CD8-positive, alpha-beta memory T cell (primary cell): ENCODE measurements at regions not wholly inside any gene's neighbourhood (a gene's known extent, or its start where the extent isn't known, plus 50 kb on each side); places are given as distances from the start of the nearest gene placed in this dataset.
"Not testable (repeated sequence)": the region's sequence is repeated elsewhere in the genome, so short reads cannot be mapped to it uniquely, and the experiment has no call there.

Source experiments
- CTCF ChIA-PET: fragments of 350-600 bp; sonication (Branson Sonifier 250); formaldehyde crosslinking; loops from one replicate; lab custom pipeline; 2021; ENCODE audit warnings: antibody characterized with exemption; lab: Charles Lee
- POLR2A ChIA-PET: fragments of 350-600 bp; sonication (Branson Sonifier 250); formaldehyde crosslinking; loops from one replicate; lab custom pipeline; 2021; ENCODE audit warnings: antibody characterized with exemption; lab: Charles Lee
- DNase-seq, 5 donors: peaks; one replicate each; pipeline versions ENCODE4 v3.0.0 to v3.0.0-alpha.2; 2020 to 2022; ENCODE audit warnings: mixed read lengths in 1 of 5
- H3K27ac ChIP-seq: one replicate; pipeline ENCODE4 v1.7.0; 2013; ENCODE audit warnings: low read depth, mild to moderate bottlenecking, low read length, moderate library complexity
- H3K27me3 ChIP-seq: 2 replicates; pipeline ENCODE4 v1.7.0; 2013; ENCODE audit warnings: low read length, mild to moderate bottlenecking; ENCODE audit not compliant: insufficient read depth, poor library complexity, severe bottlenecking
- H3K36me3 ChIP-seq: 2 replicates; pipeline ENCODE4 v1.7.0; 2013; ENCODE audit warnings: mild to moderate bottlenecking, low read length, moderate library complexity; ENCODE audit not compliant: insufficient read depth
- H3K4me1 ChIP-seq: 2 replicates; pipeline ENCODE4 v1.7.0; 2013; ENCODE audit warnings: mild to moderate bottlenecking, low read length, moderate library complexity; ENCODE audit not compliant: insufficient read depth
- H3K4me3 ChIP-seq: 2 replicates; pipeline ENCODE4 v1.7.0; 2013; ENCODE audit warnings: mild to moderate bottlenecking, low read length
- H3K9me3 ChIP-seq: 2 replicates; pipeline ENCODE4 v1.7.0; 2013; ENCODE audit warnings: mild to moderate bottlenecking, low read length
- H3K27ac Mint-ChIP-seq, 8 donors: one replicate each; pipeline ENCODE4 v1.8.0; 2020 to 2021; ENCODE audit warnings: mixed read lengths in 8 of 8, mild to moderate bottlenecking in 6 of 8, inconsistent platforms in 3 of 8, moderate library complexity in 3 of 8
- H3K27me3 Mint-ChIP-seq, 2 donors: one replicate each; pipeline ENCODE4 v1.8.0; 2020 to 2021; ENCODE audit warnings: mixed read lengths in 2 of 2, mild to moderate bottlenecking in 1 of 2, moderate library complexity in 1 of 2
- H3K36me3 Mint-ChIP-seq, 3 donors: one replicate each; pipeline ENCODE4 v1.8.0; 2020 to 2021; ENCODE audit warnings: mixed read lengths in 3 of 3, inconsistent platforms in 1 of 3, mild to moderate bottlenecking in 1 of 3
- H3K4me1 Mint-ChIP-seq, 3 donors: one replicate each; pipeline ENCODE4 v1.8.0; 2020 to 2021; ENCODE audit warnings: mixed read lengths in 3 of 3, inconsistent platforms in 1 of 3, mild to moderate bottlenecking in 1 of 3
- H3K4me3 Mint-ChIP-seq, 7 donors: one replicate each; pipeline ENCODE4 v1.8.0; 2020 to 2021; ENCODE audit warnings: mixed read lengths in 7 of 7, mild to moderate bottlenecking in 6 of 7, moderate library complexity in 4 of 7, inconsistent platforms in 2 of 7
- H3K9me3 Mint-ChIP-seq, 5 donors: one replicate each; pipeline ENCODE4 v1.8.0; 2020 to 2022; ENCODE audit warnings: mixed read lengths in 5 of 5, mild to moderate bottlenecking in 3 of 5, moderate library complexity in 2 of 5, inconsistent platforms in 1 of 5

DNA sequence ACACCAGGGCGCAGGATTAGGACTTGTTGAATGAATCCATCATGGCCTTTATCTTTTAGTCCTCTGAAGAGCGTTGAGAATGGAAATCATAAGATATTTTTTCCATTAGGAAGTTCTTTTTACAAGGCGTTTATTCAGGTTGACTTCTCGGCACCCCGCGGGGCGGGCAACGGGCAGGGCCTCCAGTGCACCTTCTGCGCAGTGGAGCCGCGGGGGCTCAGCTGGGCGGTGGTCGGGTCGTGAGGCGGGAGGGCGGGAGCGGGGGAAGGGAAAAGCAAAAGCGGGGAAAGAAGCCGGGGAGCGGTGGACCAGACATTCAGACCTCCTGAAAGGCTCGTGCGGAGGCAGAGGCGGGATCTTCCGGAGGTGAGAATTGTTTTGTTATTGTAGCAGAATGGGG, 258.3 kb upstream of the NOTCH2NLA start:
- H3K36me3 Mint-ChIP-seq, H3K36me3 ChIP-seq, H3K4me3 ChIP-seq, H3K4me1 ChIP-seq, H3K27me3 ChIP-seq, H3K4me1 Mint-ChIP-seq, DNase-seq, H3K9me3 Mint-ChIP-seq, H3K27ac Mint-ChIP-seq, H3K4me3 Mint-ChIP-seq, H3K27ac ChIP-seq, H3K27me3 Mint-ChIP-seq, H3K9me3 ChIP-seq, POLR2A ChIA-PET, CTCF ChIA-PET: not testable (repeated sequence)

DNA sequence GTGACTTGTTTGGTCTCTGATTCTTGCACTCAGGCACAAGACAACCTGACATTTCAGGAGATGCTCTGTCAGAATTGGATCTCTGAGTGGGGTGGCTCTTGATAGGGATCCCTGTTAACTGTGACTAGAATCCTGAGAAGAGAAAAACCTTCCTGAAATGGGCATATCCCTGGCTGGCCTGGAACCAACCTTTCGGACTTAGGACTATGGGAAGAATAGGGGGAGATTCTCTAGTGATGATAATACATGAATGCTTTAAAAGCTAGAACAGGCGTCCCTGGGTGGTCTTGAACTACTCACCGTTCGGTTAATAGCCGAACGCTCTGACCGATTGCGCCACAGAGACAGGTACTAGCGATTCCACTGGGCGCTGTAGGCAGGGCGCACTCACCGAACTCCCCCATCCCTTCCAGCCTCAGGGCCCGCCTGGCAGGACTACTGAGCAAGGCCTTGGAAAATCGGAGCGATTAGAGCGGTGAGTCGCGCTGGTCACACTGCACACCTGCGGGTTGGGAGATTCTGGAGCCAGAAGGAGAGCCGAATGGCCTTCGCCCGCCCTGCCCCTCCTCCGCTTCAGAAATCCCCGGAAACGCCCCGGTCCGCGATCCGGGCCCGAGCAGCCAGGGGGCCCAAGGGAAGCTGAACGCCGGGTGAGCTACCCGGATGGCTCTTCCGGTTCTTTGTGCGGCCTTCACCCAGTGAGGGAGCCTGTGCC, 257.6 kb upstream of the NOTCH2NLA start:
- H3K36me3 Mint-ChIP-seq, POLR2A ChIA-PET, H3K4me1 ChIP-seq, H3K4me1 Mint-ChIP-seq, H3K27me3 Mint-ChIP-seq, DNase-seq, CTCF ChIA-PET, H3K27me3 ChIP-seq, H3K9me3 Mint-ChIP-seq, H3K27ac ChIP-seq, H3K27ac Mint-ChIP-seq, H3K9me3 ChIP-seq, H3K4me3 ChIP-seq, H3K4me3 Mint-ChIP-seq, H3K36me3 ChIP-seq: not testable (repeated sequence)

DNA sequence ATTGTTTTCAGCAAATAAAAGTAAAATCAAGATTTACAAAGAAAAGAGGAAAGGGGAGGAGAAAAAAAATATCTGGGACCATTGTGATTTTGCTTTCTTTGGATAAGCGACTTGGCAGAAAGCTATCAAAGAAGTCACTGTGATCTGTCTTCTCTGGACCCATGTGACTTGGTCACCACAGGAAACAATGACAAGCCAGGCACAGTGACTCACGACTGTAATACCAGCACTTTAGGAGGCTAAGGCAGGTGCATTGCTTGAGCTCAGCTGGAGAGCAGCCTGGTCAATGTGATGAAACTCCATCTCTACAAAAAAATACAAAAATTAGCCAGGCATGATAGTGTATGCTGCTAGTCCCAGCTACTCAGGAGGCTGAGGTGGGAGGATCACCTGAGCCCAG, 255.4 kb upstream of the NOTCH2NLA start:
- POLR2A ChIA-PET, H3K4me1 ChIP-seq, H3K4me3 ChIP-seq, H3K36me3 ChIP-seq, H3K9me3 ChIP-seq, H3K27ac ChIP-seq, DNase-seq, CTCF ChIA-PET, H3K4me3 Mint-ChIP-seq, H3K27me3 ChIP-seq, H3K36me3 Mint-ChIP-seq, H3K27me3 Mint-ChIP-seq, H3K9me3 Mint-ChIP-seq, H3K4me1 Mint-ChIP-seq, H3K27ac Mint-ChIP-seq: not testable (repeated sequence)

DNA sequence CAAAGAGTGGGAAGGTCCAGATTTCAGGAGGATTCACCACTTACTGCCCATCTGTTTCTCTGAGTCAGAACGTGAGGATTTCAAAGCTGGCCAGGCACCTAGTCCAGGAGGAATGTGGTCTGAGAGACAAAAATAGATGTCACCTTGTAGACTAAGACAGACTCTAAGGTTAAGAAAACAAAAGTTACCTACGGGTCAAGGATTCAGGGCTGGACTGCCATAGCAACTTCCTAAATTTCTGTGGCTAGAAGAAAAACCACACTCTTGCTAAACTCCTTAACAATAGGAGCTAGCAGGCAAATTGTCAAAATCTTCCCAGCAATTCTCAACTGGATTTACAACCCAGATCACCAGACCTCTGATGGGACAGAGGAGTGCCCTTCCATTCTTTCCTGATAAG, 250.4 kb upstream of the NOTCH2NLA start:
- not testable (repeated sequence) for H3K36me3 Mint-ChIP-seq, H3K4me1 Mint-ChIP-seq

DNA sequence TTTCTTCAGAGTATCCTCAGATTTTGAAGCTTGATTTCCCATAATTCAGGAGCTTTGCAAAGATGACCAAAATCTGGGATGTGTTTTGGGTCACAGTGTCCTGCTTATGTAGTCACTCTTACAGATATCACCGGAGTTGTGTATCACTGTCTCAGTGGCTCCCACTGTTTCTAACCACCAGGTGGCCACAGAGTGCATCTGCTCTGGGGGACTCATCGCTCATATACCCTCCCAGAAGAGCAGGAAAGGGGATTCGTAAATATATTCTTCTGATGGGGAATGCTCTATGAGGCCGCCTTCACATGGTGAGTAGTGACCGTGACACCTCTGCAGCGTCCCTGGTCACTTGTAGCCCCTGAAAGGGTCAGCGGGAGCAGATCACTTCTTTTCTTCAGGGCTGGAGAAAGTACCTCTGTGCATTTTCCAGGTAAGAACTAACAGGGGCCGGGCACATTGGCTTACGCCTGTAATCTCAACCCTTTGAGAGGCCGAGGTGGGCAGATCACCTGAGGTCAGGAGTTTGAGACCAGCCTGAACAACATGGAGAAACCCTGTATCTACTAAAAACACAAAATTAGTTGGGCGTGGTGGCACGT, 249.4 kb upstream of the NOTCH2NLA start:
- H3K27me3 Mint-ChIP-seq, H3K9me3 ChIP-seq, H3K9me3 Mint-ChIP-seq, CTCF ChIA-PET, H3K4me3 Mint-ChIP-seq, H3K4me1 Mint-ChIP-seq, H3K4me1 ChIP-seq, H3K36me3 Mint-ChIP-seq, H3K27me3 ChIP-seq, POLR2A ChIA-PET, H3K27ac ChIP-seq, H3K36me3 ChIP-seq, H3K4me3 ChIP-seq: not testable (repeated sequence)
- H3K27ac Mint-ChIP-seq: peak overlapping the region in 1 of 8 donors; percentile 6
- peak in 2 of 5 donors; percentile 28 to 45 for DNase-seq

More for the DNA sequence above, 250.4 kb upstream of the NOTCH2NLA start:
- CTCF ChIA-PET, H3K4me3 Mint-ChIP-seq, POLR2A ChIA-PET, H3K9me3 ChIP-seq, H3K36me3 ChIP-seq, H3K9me3 Mint-ChIP-seq, H3K4me3 ChIP-seq, H3K4me1 ChIP-seq, H3K27me3 Mint-ChIP-seq, H3K27me3 ChIP-seq, DNase-seq, H3K27ac ChIP-seq, H3K27ac Mint-ChIP-seq: not testable (repeated sequence)

DNA sequence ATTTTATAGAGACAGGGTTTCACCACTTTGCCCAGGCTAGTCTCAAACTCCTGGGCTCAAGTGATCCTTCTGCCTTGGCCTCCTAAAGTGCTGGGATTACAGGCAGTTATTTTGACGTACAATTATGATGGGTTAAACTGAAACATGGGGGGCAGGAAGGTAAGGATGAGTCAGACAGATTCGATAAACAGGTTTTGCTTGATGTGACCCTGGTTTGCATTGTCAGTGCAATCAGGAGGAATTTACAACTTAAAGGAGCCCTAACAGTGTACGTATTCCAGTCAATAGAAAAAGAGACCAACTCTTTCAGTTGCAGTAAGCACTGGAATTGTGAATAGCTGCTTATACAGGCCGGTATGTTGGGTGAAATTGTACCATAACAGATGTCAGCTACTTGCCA, 246.3 kb upstream of the NOTCH2NLA start:
- H3K4me3 ChIP-seq, H3K27ac Mint-ChIP-seq, H3K27ac ChIP-seq, H3K9me3 ChIP-seq, H3K27me3 Mint-ChIP-seq, H3K36me3 Mint-ChIP-seq, H3K9me3 Mint-ChIP-seq, H3K4me1 ChIP-seq, H3K36me3 ChIP-seq, CTCF ChIA-PET, H3K4me3 Mint-ChIP-seq, DNase-seq, POLR2A ChIA-PET, H3K27me3 ChIP-seq: not testable (repeated sequence)
- H3K4me1 Mint-ChIP-seq: peaks cover 6 to 10% (median 10%) of the 10 kb centered on the region in 3 donors

DNA sequence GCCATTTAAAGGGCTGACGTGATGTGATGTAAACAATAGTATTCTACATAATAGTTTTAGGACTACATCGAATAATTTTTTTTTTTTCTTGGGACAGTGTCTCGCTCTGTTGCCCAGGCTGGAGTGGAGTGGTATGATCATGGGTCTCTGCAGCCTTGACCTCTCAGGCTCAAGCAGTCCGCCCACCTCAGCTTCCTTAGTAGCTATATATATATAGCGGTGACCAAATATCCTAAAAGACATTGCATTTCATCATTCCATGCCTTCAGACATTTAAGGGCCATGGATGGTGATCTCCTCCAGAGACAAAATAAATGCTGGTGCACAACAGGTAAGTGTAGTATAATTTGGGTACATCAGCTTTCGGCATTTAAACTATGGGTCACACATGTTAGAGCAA, 245.4 kb upstream of the NOTCH2NLA start:
- H3K9me3 ChIP-seq, POLR2A ChIA-PET, H3K27ac Mint-ChIP-seq, H3K4me3 ChIP-seq, H3K4me3 Mint-ChIP-seq, H3K36me3 ChIP-seq, CTCF ChIA-PET, H3K27me3 ChIP-seq, H3K9me3 Mint-ChIP-seq, H3K36me3 Mint-ChIP-seq, H3K27ac ChIP-seq, H3K27me3 Mint-ChIP-seq, H3K4me1 ChIP-seq, DNase-seq: not testable (repeated sequence)
- H3K4me1 Mint-ChIP-seq: peaks cover 6 to 10% (median 10%) of the 10 kb centered on the region in 3 donors

DNA sequence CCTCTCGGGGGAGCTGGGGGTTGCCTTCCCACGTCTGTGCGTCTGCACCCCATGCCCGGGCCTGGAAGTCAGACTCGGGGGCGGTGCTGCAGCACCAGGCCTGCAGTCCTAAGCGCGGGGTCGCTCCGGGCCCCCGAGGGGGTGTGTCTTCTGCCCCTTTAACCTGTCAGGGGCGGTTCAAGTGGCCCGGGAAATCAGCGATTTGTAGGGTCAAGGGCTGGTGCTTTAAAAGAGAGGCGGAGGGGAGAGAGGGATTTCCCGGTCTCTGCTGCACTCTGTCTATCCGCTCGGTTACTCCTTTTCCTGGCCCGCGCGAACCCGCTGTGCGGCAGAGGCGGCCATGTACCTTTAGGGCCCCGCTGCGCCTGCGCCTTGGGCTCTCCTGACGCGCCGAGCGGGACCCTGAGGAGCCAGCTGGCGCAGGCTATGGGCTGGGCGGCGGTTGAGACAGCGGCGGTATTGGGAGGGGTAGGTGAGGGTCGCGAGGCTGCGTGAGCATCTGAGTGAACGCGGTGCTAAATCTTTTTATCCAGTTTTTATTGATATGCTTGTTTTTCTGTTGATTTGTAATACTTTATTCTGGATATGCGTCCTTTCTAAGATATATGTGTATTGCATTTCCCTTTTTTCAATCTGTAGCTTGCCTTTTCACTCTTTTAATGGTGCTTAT, 243.5 kb upstream of the NOTCH2NLA start:
- CTCF ChIA-PET, H3K27me3 Mint-ChIP-seq, H3K27me3 ChIP-seq, H3K36me3 Mint-ChIP-seq, H3K4me1 Mint-ChIP-seq, H3K27ac ChIP-seq, H3K9me3 ChIP-seq, H3K36me3 ChIP-seq, POLR2A ChIA-PET, H3K9me3 Mint-ChIP-seq, H3K4me1 ChIP-seq: not testable (repeated sequence)
- H3K4me3 ChIP-seq: peak overlapping the region; percentile 49
- H3K4me3 Mint-ChIP-seq: peak overlapping the region; percentile 74 to 91 (median 88)
- H3K27ac Mint-ChIP-seq: peak overlapping the region; percentile 4 to 90 (median 76)
- peak; percentile 55 to 83 (median 69) for DNase-seq
